GM23338 (cell line): ENCODE measurements at regions not wholly inside any gene's neighbourhood (a gene's known extent, or its start where the extent isn't known, plus 50 kb on each side); places are given as distances from the start of the nearest gene placed in this dataset.

Experiments
- ATAC-seq: fragments of 200-7000 bp; cut with Tn5 transposase; 3 replicates; pipeline ENCODE4 v1.9.1; 2020
- DNase-seq: peaks from one replicate; pipeline ENCODE4 v3.0.0-alpha.2; 2015; ENCODE audit warnings: low spot score
- H2AFZ ChIP-seq: fragments of 200-600 bp; sonication (generic); 2 replicates; pipeline ENCODE4 v1.8.0; 2016; ENCODE audit warnings: antibody characterized with exemption, mild to moderate bottlenecking, moderate library complexity
- H3F3A ChIP-seq: fragments of 200-600 bp; sonication (generic); replicated peaks from 2 replicates; pipeline ENCODE4 v1.8.0; 2017; ENCODE audit warnings: antibody characterized with exemption, mixed run types, low read depth
- H3K27ac ChIP-seq: fragments of 200-600 bp; sonication (generic); 2 replicates; pipeline ENCODE4 v1.6.1; 2016; ENCODE audit warnings: low read depth
- H3K27me3 ChIP-seq: fragments of 200-600 bp; sonication (generic); 2 replicates; pipeline ENCODE4 v1.8.0; 2016; ENCODE audit warnings: mild to moderate bottlenecking, mixed run types, moderate library complexity; ENCODE audit not compliant: insufficient read depth
- H3K36me3 ChIP-seq: fragments of 200-600 bp; sonication (generic); 2 replicates; pipeline ENCODE4 v1.8.0; 2016; ENCODE audit warnings: mild to moderate bottlenecking; ENCODE audit not compliant: insufficient read depth
- H3K4me1 ChIP-seq: fragments of 200-600 bp; sonication (generic); 2 replicates; pipeline ENCODE4 v1.8.0; 2016; ENCODE audit warnings: mild to moderate bottlenecking, moderate library complexity; ENCODE audit not compliant: insufficient read depth
- H3K4me2 ChIP-seq: fragments of 200-600 bp; sonication (generic); 2 replicates; pipeline ENCODE4 v1.7.1; 2017; ENCODE audit warnings: mixed run types
- H3K4me3 ChIP-seq: fragments of 200-600 bp; sonication (generic); 2 replicates; pipeline ENCODE4 v1.6.1; 2016; ENCODE audit warnings: mixed run types
- H3K79me2 ChIP-seq: fragments of 200-600 bp; sonication (generic); replicated peaks from 2 replicates; pipeline ENCODE4 v1.8.0; 2017; ENCODE audit warnings: mild to moderate bottlenecking; ENCODE audit not compliant: insufficient read depth
- H3K9me2 ChIP-seq: fragments of 200-600 bp; sonication (generic); 2 replicates; pipeline ENCODE4 v1.8.0; 2017; ENCODE audit not compliant: insufficient read depth
- H4K20me1 ChIP-seq: fragments of 200-600 bp; sonication (generic); replicated peaks from 2 replicates; pipeline ENCODE4 v1.8.0; 2017; ENCODE audit warnings: mild to moderate bottlenecking; ENCODE audit not compliant: insufficient read depth
- H3K27ac Mint-ChIP-seq: 2 replicates; pipeline ENCODE4 v1.8.0; 2020; ENCODE audit warnings: inconsistent platforms, mild to moderate bottlenecking, moderate library complexity, mixed read lengths
- H3K27me3 Mint-ChIP-seq: 3 replicates; pipeline ENCODE4 v1.8.0; 2022; ENCODE audit warnings: low read depth, mild to moderate bottlenecking, moderate library complexity, mixed read lengths, inconsistent platforms; ENCODE audit not compliant: insufficient read depth, poor library complexity
- H3K36me3 Mint-ChIP-seq: 3 replicates; pipeline ENCODE4 v1.8.0; 2021; ENCODE audit warnings: low read depth, mild to moderate bottlenecking, inconsistent platforms, moderate library complexity, mixed read lengths
- H3K4me1 Mint-ChIP-seq: 3 replicates; pipeline ENCODE4 v1.8.0; 2020; ENCODE audit warnings: mild to moderate bottlenecking, inconsistent platforms, mixed read lengths
- H3K4me3 Mint-ChIP-seq: 3 replicates; pipeline ENCODE4 v1.8.0; 2021; ENCODE audit warnings: moderate library complexity, mild to moderate bottlenecking, inconsistent platforms, mixed read lengths
- H3K9me3 Mint-ChIP-seq: 3 replicates; pipeline ENCODE4 v1.8.0; 2020; ENCODE audit warnings: moderate library complexity, mild to moderate bottlenecking, inconsistent platforms, mixed read lengths
- CREB1 ChIP-seq: fragments of 250-450 bp; sonication (Bioruptor Pico); IDR thresholded peaks from 2 replicates; pipeline ENCODE4 v1.5.0; 2020; ENCODE audit warnings: low read depth, mild to moderate bottlenecking, moderate library complexity
- CTCF ChIP-seq, 2 experiments: fragments of 200-600 bp in 1 of 2; sonication (generic) in 1 of 2; conservative IDR thresholded peaks; 2 replicates each; pipeline versions ENCODE4 v1.5.1 to v1.6.1; 2016 to 2017; ENCODE audit warnings: antibody characterized with exemption in 2 of 2, low read depth in 2 of 2, mild to moderate bottlenecking in 2 of 2, moderate library complexity in 1 of 2
- ETS1 ChIP-seq: IDR thresholded peaks from 2 replicates; pipeline ENCODE4 v1.6.1; 2016; ENCODE audit warnings: antibody characterized with exemption
- EZH2 ChIP-seq: fragments of 200-600 bp; sonication (generic); IDR thresholded peaks from one replicate; pipeline ENCODE4 v1.8.0; 2017; ENCODE audit warnings: antibody characterized with exemption, mild to moderate bottlenecking, low read depth; ENCODE audit not compliant: unreplicated experiment
- JUNB ChIP-seq: IDR thresholded peaks from one replicate; pipeline ENCODE4 v1.6.1; 2016; ENCODE audit warnings: antibody characterized with exemption; ENCODE audit not compliant: unreplicated experiment
- NANOG ChIP-seq: IDR thresholded peaks from 2 replicates; pipeline ENCODE4 v1.6.1; 2016; ENCODE audit warnings: antibody characterized with exemption, borderline replicate concordance
- POLR2AphosphoS5 ChIP-seq: IDR thresholded peaks from 2 replicates; pipeline ENCODE4 v1.6.1; 2016; ENCODE audit warnings: antibody characterized with exemption, low read depth
- REST ChIP-seq: IDR thresholded peaks from one replicate; pipeline ENCODE4 v1.6.1; 2018; ENCODE audit warnings: antibody characterized with exemption; ENCODE audit not compliant: unreplicated experiment
- STAT1 ChIP-seq: IDR thresholded peaks from one replicate; pipeline ENCODE4 v1.6.1; 2016; ENCODE audit warnings: antibody characterized with exemption; ENCODE audit not compliant: unreplicated experiment
- ZNF114 ChIP-seq: fragments of 250-450 bp; sonication (Bioruptor Pico); IDR thresholded peaks from 2 replicates; pipeline ENCODE4 v1.5.0; 2020; ENCODE audit warnings: mild to moderate bottlenecking, moderate library complexity
- ZNF331 ChIP-seq: fragments of 250-450 bp; sonication (Bioruptor Pico); IDR thresholded peaks from 2 replicates; pipeline ENCODE4 v1.5.0; 2020; ENCODE audit warnings: low read depth, mild to moderate bottlenecking, moderate library complexity

GRCh38 chr9:104240890-104241289 is 146.8 kb downstream of the SMC2 start (continued):
- TF ChIP-seq ETS1 (no peak), JUNB (no peak), STAT1 (no peak)

- Histone ChIP-seq H3K36me3 (no peaks in the 10 kb centered on the region), H3K4me1 (no peaks in the 10 kb centered on the region), H4K20me1 (no peaks in the 10 kb centered on the region), H3K27me3 (no peaks in the 10 kb centered on the region), H3K4me2 (no peak overlapping the region), H3K4me3 (no peak overlapping the region), H3K9me2 (peaks cover 5% of the 10 kb centered on the region; the same call in 1 of the 2 replicates), H3K27ac (no peak overlapping the region), H3F3A (no peaks in the 10 kb centered on the region), H3K79me2 (no peaks in the 10 kb centered on the region), H2AFZ (no peak overlapping the region)
- no peaks in the 10 kb centered on the region for H3K9me3 Mint-ChIP-seq
- DNase-seq = no peak
- no peak overlapping the region for H3K27ac Mint-ChIP-seq
- TF ChIP-seq REST = no peak
- H3K27me3 Mint-ChIP-seq = no peaks in the 10 kb centered on the region
- no peak overlapping the region for H3K4me3 Mint-ChIP-seq
- ATAC-seq = no peak
- H3K4me1 Mint-ChIP-seq = no peaks in the 10 kb centered on the region
- H3K36me3 Mint-ChIP-seq = no peaks in the 10 kb centered on the region
These were observed 151.8 kb downstream of the SMC2 start for GRCh38 chr9:104245925-104246324.

- DNase-seq = no peak
- Histone ChIP-seq H3K79me2 (no peaks in the 10 kb centered on the region), H4K20me1 (no peaks in the 10 kb centered on the region), H3K36me3 (peaks cover 2% of the 10 kb centered on the region; the same call in 1 of the 2 replicates), H3K4me2 (no peak overlapping the region), H3K4me3 (no peak overlapping the region), H3K9me2 (peaks cover 5% of the 10 kb centered on the region; the same call in 1 of the 2 replicates), H3K27me3 (no peaks in the 10 kb centered on the region), H3K4me1 (no peaks in the 10 kb centered on the region), H3K27ac (no peak overlapping the region), H3F3A (no peaks in the 10 kb centered on the region), H2AFZ (peak overlapping the region; percentile 41; the same call in 1 of the 2 replicates)
- Mint-ChIP-seq H3K4me1 (no peaks in the 10 kb centered on the region), H3K27ac (peak overlapping the region; percentile 49; the same call in 1 of the 2 replicates), H3K4me3 (no peak overlapping the region), H3K9me3 (peaks cover 9% of the 10 kb centered on the region), H3K36me3 (peaks cover 4% of the 10 kb centered on the region; the same call in 2 of the 3 replicates), H3K27me3 (peaks cover under 1% of the 10 kb centered on the region)
- ATAC-seq = no peak
- TF ChIP-seq JUNB = no peak
- TF ChIP-seq CREB1 (CRISPR knock-in tag) = no peak
- no peak for TF ChIP-seq CTCF (conservative IDR thresholded peaks at IDR 0.05; ENCODE audit: low read depth in 2 of 2)
- no peak for TF ChIP-seq POLR2AphosphoS5
- no peak for TF ChIP-seq ETS1
- TF ChIP-seq STAT1 = no peak
- no peak for TF ChIP-seq ZNF114 (CRISPR knock-in tag)
- no peak for TF ChIP-seq ZNF331 (CRISPR knock-in tag)
- TF ChIP-seq EZH2 = no peak
- TF ChIP-seq REST = no peak
- no peak for TF ChIP-seq NANOG
These were observed 153.9 kb downstream of the SMC2 start for GRCh38 chr9:104247899-104248460.
